Right ventricle myocardium superior (tissue), 1 donor: ENCODE measurements at regions not wholly inside any gene's neighbourhood (a gene's known extent, or its start where the extent isn't known, plus 50 kb on each side); places are given as distances from the start of the nearest gene placed in this dataset.

Source experiments
- ATAC-seq: fragments of 200-7000 bp; cut with Tn5 transposase; one replicate; pipeline ENCODE4 v1.9.1; 2020; ENCODE audit warnings: mild to moderate bottlenecking; ENCODE audit not compliant: poor library complexity
- DNase-seq: peaks from one replicate; pipeline ENCODE4 v3.0.0-alpha.2; 2020
- intact Hi-C: fragments of 100-400 bp; cut with DNase I; formaldehyde crosslinking; loops from one replicate; pipeline ENCODE4 v1.11.2; 2022
- donor health status: DM: no; HTN: yes; CAD: no; lungs with severe emphysema.

- DNase-seq, result no peak
- no peak for ATAC-seq
Measured at GRCh38 chr6:154885214-154885613, 109.9 kb upstream of the TIAM2 start.

GRCh38 chr6:154886016-154886415 is 109.1 kb upstream of the TIAM2 start:
- intact Hi-C loops, result no loop called here
- DNase-seq (no peak), ATAC-seq (no peak)

More at GRCh38 chr6:154885214-154885613, 109.9 kb upstream of the TIAM2 start:
- intact Hi-C loops, result no loop called here

- intact Hi-C loops, result no loop called here
- DNase-seq, result no peak
- ATAC-seq, result no peak
Measured at GRCh38 chr6:154886471-154886870, 108.6 kb upstream of the TIAM2 start.

GRCh38 chr6:154887051-154887450 is 108.1 kb upstream of the TIAM2 start:
- DNase-seq, result no peak
- intact Hi-C loops, result no loop called here
- no peak for ATAC-seq

- intact Hi-C loops, result no loop called here
- no peak for ATAC-seq
- DNase-seq, result no peak
Measured at GRCh38 chr6:154888421-154889295, 106.5 kb upstream of the TIAM2 start.

- no peak for DNase-seq
- ATAC-seq, result no peak
- intact Hi-C loops, result no loop called here
Measured at GRCh38 chr6:154890874-154891273, 104.2 kb upstream of the TIAM2 start.

- intact Hi-C loops, result no loop called here
- peak; percentile 66 for ATAC-seq
Measured at GRCh38 chr6:154891901-154892300, 103.2 kb upstream of the TIAM2 start.

GRCh38 chr6:154893917-154894316 is 101.2 kb upstream of the TIAM2 start:
- ATAC-seq, result no peak

More at GRCh38 chr6:154891901-154892300, 103.2 kb upstream of the TIAM2 start:
- no peak for DNase-seq

GRCh38 chr6:154894902-154895301 is 100.2 kb upstream of the TIAM2 start:
- intact Hi-C loops, result no loop called here
- ATAC-seq (no peak), DNase-seq (no peak)

More at GRCh38 chr6:154893917-154894316, 101.2 kb upstream of the TIAM2 start:
- DNase-seq, result no peak
- intact Hi-C loops, result no loop called here

GRCh38 chr6:154895841-154896240 is 99.3 kb upstream of the TIAM2 start:
- ATAC-seq, result no peak
- intact Hi-C loops, result no loop called here
- no peak for DNase-seq

- intact Hi-C loops, result no loop called here
- DNase-seq (no peak), ATAC-seq (no peak)
Measured at GRCh38 chr6:154898821-154899220, 96.3 kb upstream of the TIAM2 start.

- intact Hi-C loops, result no loop called here
- ATAC-seq (no peak), DNase-seq (no peak)
Measured at GRCh38 chr6:154899824-154900463, 95.2 kb upstream of the TIAM2 start.

GRCh38 chr6:154901876-154902552 is 93.1 kb upstream of the TIAM2 start:
- DNase-seq (no peak), ATAC-seq (peak; percentile 31)
- intact Hi-C loops, result no loop called here

GRCh38 chr6:154907291-154907690 is 87.8 kb upstream of the TIAM2 start:
- ATAC-seq, result no peak
- intact Hi-C loops, result no loop called here
- DNase-seq, result no peak

- no peak for ATAC-seq
- DNase-seq, result no peak
- intact Hi-C loops, result no loop called here
Measured at GRCh38 chr6:154908723-154909122, 86.4 kb upstream of the TIAM2 start.

- DNase-seq (no peak), ATAC-seq (no peak)
- intact Hi-C loops, result no loop called here
Measured at GRCh38 chr6:154909311-154909710, 85.8 kb upstream of the TIAM2 start.

- intact Hi-C loops, result no loop called here
- ATAC-seq (peak; percentile 15), DNase-seq (no peak)
Measured at GRCh38 chr6:154909821-154910220, 85.3 kb upstream of the TIAM2 start.

- DNase-seq, result no peak
- no peak for ATAC-seq
Measured at GRCh38 chr6:154914288-154914687, 80.8 kb upstream of the TIAM2 start.

GRCh38 chr6:154916857-154917256 is 78.3 kb upstream of the TIAM2 start:
- intact Hi-C loops, result no loop called here

More at GRCh38 chr6:154914288-154914687, 80.8 kb upstream of the TIAM2 start:
- intact Hi-C loops, result no loop called here

GRCh38 chr6:154917941-154918340 is 77.2 kb upstream of the TIAM2 start:
- no peak for DNase-seq
- ATAC-seq, result no peak
- intact Hi-C loops, result no loop called here

More at GRCh38 chr6:154916857-154917256, 78.3 kb upstream of the TIAM2 start:
- no peak for ATAC-seq
- no peak for DNase-seq
